Prostate gland (tissue), 2 donors: ENCODE measurements at regions not wholly inside any gene's neighbourhood (a gene's known extent, or its start where the extent isn't known, plus 50 kb on each side); places are given as distances from the start of the nearest gene placed in this dataset.

Source experiments
- POLR2A ChIP-seq: fragments of 450-650 bp; IDR thresholded peaks from one replicate; pipeline ENCODE4 v1.6.1; 2016; ENCODE audit warnings: antibody characterized with exemption, mild to moderate bottlenecking
- POLR2AphosphoS5 ChIP-seq: sonication (generic); formaldehyde crosslinking; IDR thresholded peaks from one replicate; pipeline ENCODE4 v1.6.1; 2017; ENCODE audit warnings: antibody characterized with exemption
- TF ChIP-seq, protein P1 (sequence below), 4 experiments: fragments of 200-600 bp in 2 of 4; fragments of 450-650 bp in 2 of 4; sonication (generic) in 2 of 4; IDR thresholded peaks; 1 replicate in 3 of 4; 2 replicates in 1 of 4; pipeline ENCODE4 v1.5.1; 2016 to 2019; ENCODE audit warnings: antibody characterized with exemption in 4 of 4, mild to moderate bottlenecking in 2 of 4, moderate library complexity in 2 of 4

DNA sequence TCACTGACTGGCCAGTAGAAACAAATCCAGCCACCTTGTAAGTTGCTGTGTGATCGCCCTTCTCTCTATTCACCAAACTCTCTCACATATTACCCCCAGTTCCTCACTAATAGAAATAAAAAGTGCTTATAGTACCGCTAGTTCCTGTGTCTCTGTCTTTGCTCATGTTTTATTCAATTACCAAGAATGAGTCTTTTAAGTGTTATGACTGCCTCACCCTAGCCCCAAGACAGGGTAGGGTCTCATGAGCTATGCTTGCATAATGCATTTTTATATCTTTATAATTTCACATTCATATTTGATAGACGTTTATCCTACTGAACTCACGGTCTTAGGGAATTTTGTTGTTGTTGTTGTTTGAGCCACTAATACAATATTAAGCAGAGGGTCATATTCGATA is 109.6 kb upstream of the DOK6 start:
- TF ChIP-seq, protein P1, sequence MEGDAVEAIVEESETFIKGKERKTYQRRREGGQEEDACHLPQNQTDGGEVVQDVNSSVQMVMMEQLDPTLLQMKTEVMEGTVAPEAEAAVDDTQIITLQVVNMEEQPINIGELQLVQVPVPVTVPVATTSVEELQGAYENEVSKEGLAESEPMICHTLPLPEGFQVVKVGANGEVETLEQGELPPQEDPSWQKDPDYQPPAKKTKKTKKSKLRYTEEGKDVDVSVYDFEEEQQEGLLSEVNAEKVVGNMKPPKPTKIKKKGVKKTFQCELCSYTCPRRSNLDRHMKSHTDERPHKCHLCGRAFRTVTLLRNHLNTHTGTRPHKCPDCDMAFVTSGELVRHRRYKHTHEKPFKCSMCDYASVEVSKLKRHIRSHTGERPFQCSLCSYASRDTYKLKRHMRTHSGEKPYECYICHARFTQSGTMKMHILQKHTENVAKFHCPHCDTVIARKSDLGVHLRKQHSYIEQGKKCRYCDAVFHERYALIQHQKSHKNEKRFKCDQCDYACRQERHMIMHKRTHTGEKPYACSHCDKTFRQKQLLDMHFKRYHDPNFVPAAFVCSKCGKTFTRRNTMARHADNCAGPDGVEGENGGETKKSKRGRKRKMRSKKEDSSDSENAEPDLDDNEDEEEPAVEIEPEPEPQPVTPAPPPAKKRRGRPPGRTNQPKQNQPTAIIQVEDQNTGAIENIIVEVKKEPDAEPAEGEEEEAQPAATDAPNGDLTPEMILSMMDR (IDR thresholded peaks at IDR 0.05), result no peak
- TF ChIP-seq POLR2A (no peak), POLR2AphosphoS5 (no peak)
